Astrocyte of the spinal cord (primary cell): ENCODE measurements at regions not wholly inside any gene's neighbourhood (a gene's known extent, or its start where the extent isn't known, plus 50 kb on each side); places are given as distances from the start of the nearest gene placed in this dataset.
"Not testable (repeated sequence)": the region's sequence is repeated elsewhere in the genome, so short reads cannot be mapped to it uniquely, and the experiment has no call there.

ENCODE experiments used
- DNase-seq: peaks from one replicate; pipeline ENCODE4 v3.0.0; 2011; ENCODE audit warnings: low read depth, low spot score
- H3K4me3 ChIP-seq: 2 replicates; pipeline ENCODE4 v1.5.1; 2011; ENCODE audit warnings: low read depth, mild to moderate bottlenecking, low read length, moderate library complexity
- CTCF ChIP-seq: IDR thresholded peaks from 2 replicates; pipeline ENCODE4 v1.5.1; 2012; ENCODE audit warnings: low read depth, mild to moderate bottlenecking, low read length, inconsistent platforms
- in situ Hi-C: cut with HindIII; loops from 2 replicates; pipeline ENCODE4 v1.10.0; 2017; ENCODE audit warnings: low sequenced_read_pairs

GRCh38 chr18:34521040-34521439 is 189.1 kb upstream of the DTNA start:
- DNase-seq: no peak
- TF ChIP-seq CTCF: no peak
- no peak overlapping the region for H3K4me3 ChIP-seq
- in situ Hi-C loops: no loop called here

GRCh38 chr18:34522603-34523002 is 187.5 kb upstream of the DTNA start:
- DNase-seq: no peak
- no peak overlapping the region for H3K4me3 ChIP-seq
- TF ChIP-seq CTCF: no peak
- in situ Hi-C loops: no loop called here

- H3K4me3 ChIP-seq: no peak overlapping the region
- in situ Hi-C loops: no loop called here
- no peak for DNase-seq
- no peak for TF ChIP-seq CTCF
Measured at GRCh38 chr18:34525244-34525643, 184.9 kb upstream of the DTNA start.

GRCh38 chr18:34528177-34528576 is 181.9 kb upstream of the DTNA start:
- no peak for DNase-seq
- TF ChIP-seq CTCF: no peak
- H3K4me3 ChIP-seq: no peak overlapping the region
- in situ Hi-C loops: no loop called here

DNA sequence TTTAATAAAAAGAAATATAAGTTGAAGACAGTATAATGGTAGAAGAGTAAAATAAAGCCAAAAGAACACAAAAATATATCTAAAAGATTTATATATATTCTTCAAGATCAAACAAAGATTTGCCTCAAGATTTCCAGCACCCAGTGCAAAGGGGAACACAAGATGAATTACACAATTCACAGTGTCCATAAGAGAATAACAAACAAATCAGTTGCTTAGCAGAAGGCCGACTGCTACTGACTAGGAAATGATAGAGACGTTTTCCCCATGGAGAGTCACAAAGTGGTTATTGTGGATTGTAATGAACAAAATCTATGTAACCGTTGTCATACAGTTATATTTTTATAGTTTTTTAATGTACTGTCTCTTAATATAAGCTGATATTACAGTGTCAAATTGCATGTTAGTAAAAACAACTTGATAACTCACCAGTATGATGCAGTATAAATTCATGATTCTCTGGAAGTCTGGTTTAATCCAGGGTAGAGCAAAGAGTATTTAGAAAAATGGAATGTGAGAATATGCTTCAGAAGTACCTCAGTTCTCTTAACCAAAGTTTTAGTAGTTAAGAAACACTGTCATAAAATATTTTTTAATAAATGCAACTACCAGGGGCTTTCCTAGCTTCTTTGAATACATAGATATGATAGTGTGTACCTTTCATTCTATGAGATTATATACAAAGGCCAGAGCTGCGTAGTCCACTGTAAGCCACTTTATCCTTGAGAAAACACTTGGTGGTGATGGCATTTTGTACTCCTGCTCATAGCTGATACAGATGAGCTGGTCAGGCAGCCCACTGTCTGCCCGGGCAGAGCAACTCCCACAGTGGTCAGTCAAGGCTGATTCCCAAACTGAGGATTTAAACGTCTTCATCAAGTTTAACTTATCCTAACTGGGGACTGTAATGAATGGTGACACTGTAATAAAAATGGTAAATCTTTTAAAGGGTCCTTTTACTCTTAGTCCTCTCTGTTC is 180.5 kb upstream of the DTNA start:
- no peak overlapping the region for H3K4me3 ChIP-seq
- no peak for TF ChIP-seq CTCF
- in situ Hi-C loops: no loop called here
- DNase-seq: no peak

- no peak for TF ChIP-seq CTCF
- in situ Hi-C loops: no loop called here
Measured at GRCh38 chr18:34531110-34531509, 179.0 kb upstream of the DTNA start.

DNA sequence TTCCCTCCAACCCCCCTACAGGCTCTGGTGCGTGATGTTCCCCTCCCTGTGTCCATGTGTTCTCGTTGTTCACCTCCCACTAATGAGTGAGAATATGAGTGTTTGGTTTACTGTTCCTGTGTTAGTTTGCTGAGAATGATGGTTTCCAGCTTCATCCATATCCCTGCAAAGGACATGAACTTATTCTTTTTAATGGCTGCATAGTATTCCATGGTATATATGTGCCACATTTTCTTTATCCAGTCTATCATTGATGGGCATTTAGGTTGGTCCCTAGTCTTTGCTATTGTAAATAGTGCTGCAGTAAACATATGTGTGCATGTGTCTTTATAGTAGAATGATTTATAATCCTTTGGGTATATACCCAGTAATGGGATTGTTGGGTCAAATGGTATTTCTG is 175.5 kb upstream of the DTNA start:
- in situ Hi-C loops, H3K4me3 ChIP-seq, DNase-seq: not testable (repeated sequence)

More at GRCh38 chr18:34531110-34531509, 179.0 kb upstream of the DTNA start:
- no peak for DNase-seq
- H3K4me3 ChIP-seq: no peak overlapping the region
